ENCODE measurements at regions not wholly inside any gene's neighbourhood (a gene's known extent, or its start where the extent isn't known, plus 50 kb on each side); places are given as distances from the start of the nearest gene placed in this dataset.

- TF ChIP-seq CTCF (conservative IDR thresholded peaks at IDR 0.05; ENCODE audit: low read length) (no peak), EZH2phosphoT487 (IDR thresholded peaks at IDR 0.05; ENCODE audit: borderline replicate concordance, low read depth, low read length) (no peak)
Observed at GRCh38 chr1:221317537-221317936, 424.4 kb downstream of the DUSP10 start.
